ENCODE measurements at regions not wholly inside any gene's neighbourhood (a gene's known extent, or its start where the extent isn't known, plus 50 kb on each side); places are given as distances from the start of the nearest gene placed in this dataset.

DNA sequence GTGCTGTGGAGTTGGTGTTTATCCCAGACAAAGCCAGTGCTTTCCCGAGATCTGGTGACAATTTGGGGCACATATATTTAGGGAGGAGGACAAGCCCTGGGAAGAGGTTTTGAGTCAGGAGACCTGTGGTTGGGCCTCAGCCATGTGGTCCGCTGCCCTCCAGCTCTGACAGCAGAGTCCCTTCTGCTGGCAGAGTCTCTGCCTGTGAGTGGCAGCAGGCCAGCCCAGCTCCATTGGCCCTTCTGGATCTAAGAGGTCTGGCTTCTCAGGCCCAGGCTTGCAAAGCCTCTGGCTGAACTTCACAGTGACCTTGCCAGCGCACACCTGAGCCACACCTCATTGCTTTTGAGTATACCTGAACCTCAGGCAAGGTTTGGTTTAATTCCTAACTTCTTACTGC is 115.3 kb downstream of the BCL2L11 start:
- BruUV-seq (replicated peaks), result no TSS peak
- ChIA-PET CTCF (no interaction called here), POLR2A (ENCODE audit: unreplicated experiment) (no interaction called here)
- Histone ChIP-seq H2AK9ac (replicated peaks; ENCODE audit: low read depth, low read length, poor library complexity) (no peak overlapping the region), H2BK5ac (ENCODE audit: low read depth, low read length, poor library complexity, severe bottlenecking) (no peak overlapping the region), H3K4me1 (ENCODE audit: control insufficient read depth, insufficient read depth, low read length) (no peaks in the 10 kb centered on the region), H4K8ac (ENCODE audit: low read depth in 2 of 2, low read length in 2 of 2) (no peak overlapping the region), H3K27ac (ENCODE audit: insufficient read depth, low read length) (no peak overlapping the region), H3K9me3 (ENCODE audit: control insufficient read depth, insufficient read depth, low read length) (no peaks in the 10 kb centered on the region; the same call in 1 of the 2 replicates), H3K14ac (replicated peaks; ENCODE audit: low read depth, low read length) (no peak overlapping the region), H3K18ac (ENCODE audit: low read depth, low read length) (no peak overlapping the region), H3K79me1 (ENCODE audit: low read depth in 1 of 2, low read length in 2 of 2) (peaks cover 22 to 40% of the 10 kb centered on the region in 2 experiments), H4K20me1 (ENCODE audit: insufficient read depth, low read length) (peaks cover 12% of the 10 kb centered on the region; the same call in 1 of the 2 replicates), H3K36me3 (ENCODE audit: control insufficient read depth, insufficient read depth, low read length) (peaks cover 11% of the 10 kb centered on the region), H4K5ac (ENCODE audit: low read depth, low read length) (no peak overlapping the region), H3K27me3 (ENCODE audit: control insufficient read depth, insufficient read depth, low read length) (no peaks in the 10 kb centered on the region), H3K4ac (ENCODE audit: low read depth, low read length) (no peak overlapping the region), H2BK120ac (ENCODE audit: low read depth, low read length) (no peak overlapping the region), H3K4me2 (ENCODE audit: low read depth, low read length) (no peak overlapping the region), H3K9ac (ENCODE audit: low read depth, low read length) (no peak overlapping the region), H2AK5ac (ENCODE audit: low read depth, low read length) (no peak overlapping the region), H3K9me1 (ENCODE audit: insufficient read depth, low read length) (peaks cover 12% of the 10 kb centered on the region), H3K23ac (ENCODE audit: low read depth, low read length) (no peak overlapping the region), H4K91ac (ENCODE audit: insufficient read depth, low read depth, low read length) (no peak overlapping the region), H2AFZ (replicated peaks; ENCODE audit: low read length, poor library complexity) (no peak overlapping the region), H2BK20ac (ENCODE audit: low read depth, low read length) (no peak overlapping the region), H3K56ac (ENCODE audit: extremely low read depth, insufficient read depth, low read length) (no peak overlapping the region; the same call in 1 of the 2 replicates), H3K4me3 (ENCODE audit: insufficient read depth, low read depth, low read length) (no peak overlapping the region), H2BK15ac (ENCODE audit: low read depth, low read length) (no peak overlapping the region)
- TF ChIP-seq RAD21 (IDR thresholded peaks at IDR 0.05; ENCODE audit: low read length), result no peak
- no peak for TF ChIP-seq BHLHE40 (IDR thresholded peaks at IDR 0.05; ENCODE audit: low read depth, low read length)
- no peak for TF ChIP-seq CHD1 (IDR thresholded peaks at IDR 0.05; ENCODE audit: low read depth, low read length)
- no peak for TF ChIP-seq MAFK (IDR thresholded peaks at IDR 0.05; ENCODE audit: low read depth, low read length)
- TF ChIP-seq RFX5 (IDR thresholded peaks at IDR 0.05; ENCODE audit: low read depth, low read length), result no peak
- TF ChIP-seq CEBPB (IDR thresholded peaks at IDR 0.05; ENCODE audit: low read depth, low read length), result no peak
- no peak for TF ChIP-seq SMC3 (IDR thresholded peaks at IDR 0.05; ENCODE audit: low read depth, low read length)
- no peak for TF ChIP-seq MXI1 (IDR thresholded peaks at IDR 0.05; ENCODE audit: borderline replicate concordance, low read depth, low read length)
- no peak for TF ChIP-seq MAZ (IDR thresholded peaks at IDR 0.05; ENCODE audit: borderline replicate concordance, low read depth, low read length)
- TF ChIP-seq CTCF (conservative IDR thresholded peaks at IDR 0.05; ENCODE audit: low read depth, low read length), result no peak
- no peak for TF ChIP-seq NFE2L2 (IDR thresholded peaks at IDR 0.05; ENCODE audit: low read depth, low read length)
- TF ChIP-seq POLR2A (IDR thresholded peaks at IDR 0.05; ENCODE audit: low read depth, low read length), result no peak
- ATAC-seq (ENCODE audit: low read depth) (no peak), DNase-seq (no peak)
- WGBS, 2 experiments (ENCODE audit: extremely low coverage in 2 of 2, insufficient read length in 1 of 2), result 94% methylated on average over 2 of the region's 3 CpGs; no CpG with 5 or more reads in 1 of the 2 experiments
- intact Hi-C loops (cut with micrococcal nuclease), result no loop called here
- dilution Hi-C loops (cut with HindIII; ENCODE audit: low sequenced_read_pairs, unreplicated experiment), result no loop called here
- in situ Hi-C loops (cut with MboI; ENCODE audit: low sequenced_read_pairs), result no loop called here
